HuH-7 (cell line): ENCODE measurements at regions not wholly inside any gene's neighbourhood (a gene's known extent, or its start where the extent isn't known, plus 50 kb on each side); places are given as distances from the start of the nearest gene placed in this dataset.
"Not testable (repeated sequence)": the region's sequence is repeated elsewhere in the genome, so short reads cannot be mapped to it uniquely, and the experiment has no call there.

ENCODE experiments used
- DNase-seq: peaks from one replicate; pipeline ENCODE4 v3.0.0; 2011; ENCODE audit warnings: low spot score

DNA sequence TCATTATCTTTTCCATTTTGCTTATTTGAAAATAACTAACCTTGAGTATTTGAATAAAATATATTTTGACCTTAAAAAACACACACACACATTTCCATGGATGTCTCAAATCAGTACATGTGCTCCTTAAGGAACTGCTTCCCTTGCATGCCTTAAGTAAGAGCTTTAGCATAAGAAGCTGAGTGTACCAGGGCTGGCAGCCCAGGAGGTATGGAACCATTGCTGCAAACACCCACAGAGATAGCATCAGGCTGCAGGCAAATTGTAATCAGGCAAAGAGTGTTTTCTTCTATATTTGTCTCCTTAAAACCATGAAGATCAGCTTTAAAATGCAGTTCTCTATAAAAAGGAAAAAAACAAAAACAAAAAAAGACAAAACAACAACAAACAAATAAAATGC lies 160.6 kb downstream of the PLK2 start:
- DNase-seq, result no peak

DNA sequence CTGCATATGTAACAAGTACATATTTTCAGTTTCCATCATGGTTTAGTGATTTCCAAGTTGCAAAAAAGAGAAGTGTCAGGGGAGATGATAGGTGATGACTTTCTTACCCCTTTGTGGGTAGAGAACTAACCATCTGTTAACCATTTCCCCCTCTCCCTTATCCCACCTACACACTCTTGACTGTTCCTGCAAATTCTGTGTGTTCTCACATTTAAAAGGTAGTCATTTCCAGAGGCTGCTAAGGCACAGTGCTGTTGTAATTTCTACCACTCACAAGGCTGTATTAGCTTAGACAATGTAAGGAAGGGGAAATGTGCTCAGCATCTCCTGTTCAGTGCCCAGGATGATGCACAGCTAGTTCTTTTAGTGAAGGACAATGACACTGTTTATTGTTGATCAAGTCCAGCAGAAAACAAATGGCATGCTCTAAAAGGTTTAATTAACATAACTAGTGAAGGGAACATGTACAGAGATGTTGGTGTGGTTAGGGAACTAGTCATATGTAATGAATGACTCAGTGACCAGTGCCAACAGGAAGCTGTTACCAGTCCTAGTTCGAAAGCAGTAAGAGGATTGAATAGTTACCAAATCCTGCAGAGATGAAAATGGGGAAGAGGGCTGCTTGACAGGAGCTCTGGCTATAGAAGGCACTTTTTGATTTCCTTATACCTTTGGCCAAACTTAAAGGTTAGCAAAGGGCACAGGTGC lies 165.1 kb downstream of the PLK2 start:
- DNase-seq, result no peak

DNA sequence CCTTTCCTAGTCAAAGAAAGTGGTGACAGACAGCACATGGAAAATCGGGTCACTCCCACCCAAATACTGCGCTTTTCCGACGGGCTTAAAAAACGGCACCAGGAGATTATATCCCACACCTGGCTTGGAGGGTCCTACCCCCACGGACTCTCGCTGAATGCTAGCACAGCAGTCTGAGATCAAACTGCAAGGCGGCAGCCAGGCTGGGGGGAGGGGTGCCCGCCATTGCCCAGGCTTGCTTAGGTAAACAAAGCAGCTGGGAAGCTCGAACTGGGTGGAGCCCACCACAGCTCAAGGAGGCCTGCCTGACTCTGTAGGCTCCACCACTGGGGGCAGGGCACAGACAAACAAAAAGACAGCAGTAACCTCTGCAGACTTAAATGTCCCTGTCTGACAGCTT lies 171.6 kb downstream of the PLK2 start:
- not testable (repeated sequence) for DNase-seq

DNA sequence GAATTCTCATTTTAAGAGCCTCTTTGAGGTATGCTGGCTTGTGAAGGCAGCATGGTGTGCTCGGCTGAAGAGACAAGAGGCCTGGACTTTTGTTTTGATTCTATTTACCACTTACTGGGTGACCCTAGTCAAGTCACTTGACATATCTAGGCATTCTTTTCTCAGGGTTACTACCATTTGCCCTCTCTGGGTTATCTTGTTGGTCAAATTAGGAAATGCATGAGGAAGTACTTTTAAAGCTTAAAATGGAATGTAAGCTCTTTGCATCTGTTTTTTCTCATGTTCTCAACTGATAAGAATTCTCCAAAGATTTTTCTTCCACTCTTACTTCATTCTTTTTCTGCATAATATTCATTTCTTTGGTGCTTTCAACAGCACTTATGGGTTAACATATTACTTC lies 173.1 kb downstream of the PLK2 start:
- DNase-seq, result no peak

DNA sequence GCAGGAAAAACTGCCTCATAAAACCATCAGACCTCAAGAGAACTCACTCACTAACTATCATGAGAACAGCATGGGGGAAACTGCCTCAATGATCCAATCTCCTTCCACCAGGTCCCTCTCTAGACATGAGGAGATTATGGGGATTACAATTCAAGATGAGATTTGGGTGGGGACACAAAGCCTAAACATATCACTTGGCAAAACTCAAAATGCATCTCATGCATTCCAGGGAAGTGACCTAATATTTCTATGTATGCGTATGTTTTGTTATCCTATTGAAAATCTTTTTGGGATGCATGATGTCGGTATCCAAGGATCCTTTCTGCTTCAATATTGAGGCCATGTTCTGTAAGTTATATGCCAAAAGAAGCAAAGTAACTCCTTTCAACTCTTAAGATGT lies 174.0 kb downstream of the PLK2 start:
- no peak for DNase-seq

DNA sequence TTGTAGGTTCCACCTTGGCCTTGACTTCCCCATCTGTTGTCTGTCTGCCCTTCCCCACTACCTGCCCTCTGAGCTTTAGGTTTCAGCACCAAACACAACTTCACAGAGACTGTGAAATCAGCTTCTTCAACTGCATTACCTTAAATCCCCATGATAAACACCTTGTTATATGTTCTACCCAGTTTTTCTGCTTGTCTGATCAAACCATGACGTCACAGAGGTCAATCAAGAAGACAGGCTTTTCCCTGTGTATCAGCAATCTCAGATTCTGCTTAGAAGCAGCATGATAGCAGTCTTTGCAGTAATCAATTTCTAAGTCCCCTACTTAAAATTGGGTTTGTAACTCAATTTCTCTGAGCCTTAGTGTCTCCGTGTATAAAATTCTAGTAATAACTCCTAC lies 175.0 kb downstream of the PLK2 start:
- no peak for DNase-seq

DNA sequence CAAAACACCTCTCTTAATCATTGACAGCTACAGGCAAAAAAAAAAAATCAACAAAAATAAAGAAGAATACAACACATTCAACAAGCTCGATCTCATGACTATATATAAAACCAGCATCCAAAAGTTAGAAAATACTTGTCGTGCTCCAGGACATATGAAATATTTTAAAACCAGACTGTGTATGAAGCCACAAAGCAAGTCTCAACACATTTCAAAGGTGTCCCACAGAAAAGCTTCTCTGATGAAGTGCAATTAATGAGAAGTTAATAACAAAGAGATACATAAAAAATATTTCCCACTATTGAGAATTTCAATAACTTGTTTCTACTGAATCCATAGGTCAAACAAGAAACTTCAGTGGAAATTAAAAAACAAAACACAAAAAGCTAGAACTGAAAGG lies 178.7 kb downstream of the PLK2 start:
- DNase-seq, result no peak

- DNase-seq, result no peak
Measured at GRCh38 chr5:58279259-58279658, 180.6 kb downstream of the PLK2 start.

DNA sequence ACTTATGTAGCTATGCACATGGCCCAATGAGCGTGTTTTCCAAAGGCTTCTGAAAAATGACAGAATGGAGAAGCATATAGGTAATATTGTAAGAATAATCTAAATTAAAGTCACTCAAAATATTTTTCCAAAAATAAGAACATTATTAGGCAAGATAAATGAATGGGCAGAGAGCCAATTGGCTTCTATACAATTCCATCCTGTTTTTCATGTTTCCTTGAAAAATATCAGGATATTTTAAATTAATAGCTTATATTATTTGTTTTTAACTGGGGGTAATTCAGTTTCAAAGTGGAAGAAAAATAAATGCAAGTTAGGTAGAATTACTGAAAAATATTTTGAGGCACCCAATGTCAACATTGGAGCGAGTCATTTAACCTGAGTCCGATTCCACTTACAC lies 183.5 kb downstream of the PLK2 start:
- DNase-seq, result no peak

DNA sequence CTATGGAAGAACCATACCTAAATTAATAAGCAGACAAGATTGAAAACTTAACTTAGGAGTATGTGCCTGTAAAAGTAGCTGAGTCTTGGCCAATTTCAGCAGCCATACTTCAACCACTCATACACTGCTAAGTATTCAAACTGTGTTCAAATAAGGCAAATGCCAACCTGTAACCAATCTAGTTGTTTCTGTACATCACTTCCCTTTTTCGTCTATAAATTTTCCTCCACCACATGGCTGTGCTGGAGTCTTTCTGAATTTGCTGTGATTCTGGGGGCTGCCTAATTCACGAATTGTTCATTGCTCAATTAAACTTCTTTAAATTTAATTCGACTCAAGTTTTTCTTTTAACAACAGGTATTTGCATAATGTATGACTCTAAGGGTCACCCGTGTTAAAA lies 184.4 kb downstream of the PLK2 start:
- no peak for DNase-seq

DNA sequence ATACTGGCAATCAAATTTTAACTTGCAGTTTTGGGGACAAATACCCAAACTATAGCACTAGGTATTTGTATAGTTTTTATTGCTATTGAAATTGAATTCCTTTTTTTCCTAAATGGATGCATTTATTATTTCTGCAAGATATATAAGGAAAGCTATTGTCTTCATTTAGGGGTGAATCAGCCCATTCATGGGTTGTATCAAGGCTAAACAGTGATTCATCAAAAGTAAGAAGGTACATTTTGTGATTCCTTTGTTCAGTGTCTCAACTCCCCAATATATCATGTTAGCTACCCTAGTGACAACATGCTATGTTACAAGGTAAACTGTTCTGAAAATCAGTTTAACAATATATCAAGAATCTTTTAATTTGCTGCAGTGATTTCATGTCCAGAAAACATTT lies 185.7 kb downstream of the PLK2 start:
- no peak for DNase-seq

GRCh38 chr5:58273711-58274110 lies 186.2 kb downstream of the PLK2 start:
- no peak for DNase-seq

- DNase-seq, result no peak
Measured at GRCh38 chr5:58268268-58268667, 191.6 kb downstream of the PLK2 start.

DNA sequence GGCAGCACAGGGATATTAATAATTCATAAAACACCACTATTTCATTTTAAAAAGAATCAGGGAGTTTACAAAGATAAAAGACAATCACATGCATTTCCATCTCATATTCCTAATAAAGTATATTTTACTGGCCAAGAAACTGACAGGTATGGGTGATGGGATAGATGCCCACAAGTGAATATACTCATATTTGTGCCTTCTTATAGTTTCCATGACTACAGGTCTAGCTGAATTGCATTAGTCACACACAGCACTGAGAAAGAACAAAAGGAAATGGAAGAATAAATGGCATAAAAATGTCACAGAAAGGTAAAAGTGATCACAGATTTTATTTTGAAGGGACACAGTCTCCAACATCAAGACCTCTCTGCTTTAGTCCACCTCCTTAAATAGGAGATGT lies 193.5 kb downstream of the PLK2 start:
- DNase-seq, result no peak

- no peak for DNase-seq
Measured at GRCh38 chr5:58265246-58265930, 194.5 kb downstream of the PLK2 start.

- DNase-seq, result no peak
Measured at GRCh38 chr5:58264276-58264675, 195.6 kb downstream of the PLK2 start.

- no peak for DNase-seq
Measured at GRCh38 chr5:58263296-58263695, 196.6 kb downstream of the PLK2 start.

- DNase-seq, result no peak
Measured at GRCh38 chr5:58262226-58262625, 197.7 kb downstream of the PLK2 start.

DNA sequence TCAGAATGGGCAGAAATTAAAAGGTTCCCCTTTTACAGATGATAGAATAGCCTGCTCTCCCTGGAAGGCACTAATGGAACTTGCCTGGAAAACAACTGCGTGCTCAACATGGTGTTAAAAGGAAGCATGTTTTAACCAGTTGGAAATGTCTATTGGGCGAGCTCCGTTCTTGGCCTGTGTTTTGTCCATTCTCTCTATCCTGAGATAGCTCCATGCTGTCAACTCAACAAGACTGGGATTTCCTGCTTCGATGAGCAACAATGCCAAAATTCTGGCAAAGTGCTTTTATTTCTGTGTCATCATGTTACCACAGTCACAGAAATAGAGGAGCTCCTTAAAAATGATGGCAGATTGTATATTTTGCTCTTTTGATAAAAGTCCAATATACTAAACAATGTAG lies 198.3 kb downstream of the PLK2 start:
- DNase-seq, result no peak

DNA sequence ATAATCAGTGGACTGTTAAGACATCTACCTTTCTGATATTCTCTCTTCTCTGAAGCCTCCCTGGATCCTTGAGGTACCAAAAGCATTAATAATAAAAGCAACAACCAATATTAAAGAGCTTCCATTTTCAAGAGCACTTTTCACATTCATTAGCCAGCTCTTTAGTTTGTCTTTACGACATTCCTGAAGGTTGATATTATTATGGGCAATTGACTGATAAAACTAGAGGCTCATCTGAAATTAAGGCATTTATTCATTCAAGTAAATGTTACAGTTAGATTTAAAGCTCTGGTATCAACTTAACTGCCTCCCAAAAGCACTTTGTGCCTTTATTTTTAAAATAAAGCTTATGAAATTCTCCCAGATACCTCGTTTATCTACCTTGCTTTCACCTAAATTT lies 199.6 kb downstream of the PLK2 start:
- DNase-seq, result no peak

DNA sequence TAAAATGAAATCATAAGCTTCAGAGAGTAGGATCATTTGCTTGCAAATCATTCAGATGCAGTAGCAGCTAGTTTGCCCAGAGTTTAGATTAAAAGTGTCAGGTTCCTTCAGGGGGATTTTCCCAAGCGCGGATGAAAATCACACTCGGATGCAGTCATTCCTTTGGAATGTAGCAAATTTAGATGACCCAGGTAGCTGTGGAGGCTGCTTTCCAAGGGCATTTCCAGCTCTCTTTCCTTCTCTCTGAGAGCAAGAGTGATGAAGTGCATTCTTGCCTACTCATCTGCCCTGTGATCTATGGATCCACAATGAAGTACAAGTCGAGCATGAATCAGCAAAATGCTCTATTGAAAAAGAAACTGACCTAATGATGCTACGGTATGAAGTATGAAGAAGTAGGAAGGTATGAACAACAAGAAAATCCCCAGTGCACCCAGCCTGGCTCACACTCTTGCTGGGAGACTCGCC lies 200.2 kb downstream of the PLK2 start:
- peak; percentile 1 for DNase-seq

- DNase-seq, result no peak
Measured at GRCh38 chr5:58258984-58259684, 200.8 kb downstream of the PLK2 start.

GRCh38 chr5:58255970-58256369 lies 203.9 kb downstream of the PLK2 start:
- DNase-seq, result no peak
